OCI-LY7 (cell line): ENCODE measurements at regions not wholly inside any gene's neighbourhood (a gene's known extent, or its start where the extent isn't known, plus 50 kb on each side); places are given as distances from the start of the nearest gene placed in this dataset.

Experiments
- EZH2phosphoT487 ChIP-seq: fragments of 200-600 bp; sonication (generic); IDR thresholded peaks from 2 replicates; pipeline ENCODE4 v1.6.1; 2018; ENCODE audit warnings: low read depth, borderline replicate concordance, mild to moderate bottlenecking, mixed run types, antibody characterized with exemption, low read length, moderate library complexity, mixed read lengths
- TF ChIP-seq, protein P1 (sequence below): fragments of 200-600 bp; sonication (generic); conservative IDR thresholded peaks from 2 replicates; pipeline ENCODE4 v1.5.1; 2014; ENCODE audit warnings: mild to moderate bottlenecking, antibody characterized with exemption, low read length, moderate library complexity, mixed read lengths

DNA sequence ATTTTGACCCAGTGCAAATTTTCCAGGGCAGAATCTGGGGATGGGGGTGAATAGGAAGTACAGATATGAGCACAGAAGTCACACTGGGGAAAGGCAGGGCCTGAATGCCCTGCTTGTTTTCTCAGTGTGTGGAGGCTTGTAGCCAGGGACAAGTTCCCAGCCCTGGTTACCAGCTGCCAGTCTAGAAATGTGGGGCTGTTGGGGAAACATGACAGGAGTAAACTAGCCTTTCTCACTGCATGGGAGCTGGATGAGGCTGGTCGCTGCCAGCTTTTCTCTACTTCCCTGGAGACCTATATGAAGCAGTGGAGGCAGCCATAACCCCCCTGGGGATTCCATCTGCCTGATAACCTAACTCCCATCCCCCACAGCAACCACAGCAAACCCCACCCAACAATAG lies 2267.7 kb downstream of the PCDH9 start:
- TF ChIP-seq, protein P1, sequence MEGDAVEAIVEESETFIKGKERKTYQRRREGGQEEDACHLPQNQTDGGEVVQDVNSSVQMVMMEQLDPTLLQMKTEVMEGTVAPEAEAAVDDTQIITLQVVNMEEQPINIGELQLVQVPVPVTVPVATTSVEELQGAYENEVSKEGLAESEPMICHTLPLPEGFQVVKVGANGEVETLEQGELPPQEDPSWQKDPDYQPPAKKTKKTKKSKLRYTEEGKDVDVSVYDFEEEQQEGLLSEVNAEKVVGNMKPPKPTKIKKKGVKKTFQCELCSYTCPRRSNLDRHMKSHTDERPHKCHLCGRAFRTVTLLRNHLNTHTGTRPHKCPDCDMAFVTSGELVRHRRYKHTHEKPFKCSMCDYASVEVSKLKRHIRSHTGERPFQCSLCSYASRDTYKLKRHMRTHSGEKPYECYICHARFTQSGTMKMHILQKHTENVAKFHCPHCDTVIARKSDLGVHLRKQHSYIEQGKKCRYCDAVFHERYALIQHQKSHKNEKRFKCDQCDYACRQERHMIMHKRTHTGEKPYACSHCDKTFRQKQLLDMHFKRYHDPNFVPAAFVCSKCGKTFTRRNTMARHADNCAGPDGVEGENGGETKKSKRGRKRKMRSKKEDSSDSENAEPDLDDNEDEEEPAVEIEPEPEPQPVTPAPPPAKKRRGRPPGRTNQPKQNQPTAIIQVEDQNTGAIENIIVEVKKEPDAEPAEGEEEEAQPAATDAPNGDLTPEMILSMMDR = no peak
- no peak for TF ChIP-seq EZH2phosphoT487
